HepG2 (cell line): ENCODE measurements at regions not wholly inside any gene's neighbourhood (a gene's known extent, or its start where the extent isn't known, plus 50 kb on each side); places are given as distances from the start of the nearest gene placed in this dataset.

Experiments used
- ATAC-seq: fragments of 200-7000 bp; cut with Tn5 transposase; 3 replicates; pipeline ENCODE4 v1.9.1; 2020; ENCODE audit warnings: mild to moderate bottlenecking, moderate library complexity
- BruUV-seq: library from RNA; stranded (reverse); fragments of 400-500 nt; replicated peaks from 2 replicates; lab custom pipeline; 2021; lab: Mats Ljungman, UMichigan
- CTCF ChIA-PET: fragments of 300-600 bp; formaldehyde crosslinking; extraction: SDS; loops from one replicate; lab custom pipeline; 2021; ENCODE audit warnings: low total read pairs, inconsistent platforms, low intra/inter-chr PET ratio; lab: Yijun Ruan, JAX
- POLR2A ChIA-PET: fragments of 350-600 bp; sonication (Branson Sonifier 250); formaldehyde crosslinking; loops from one replicate; lab custom pipeline; 2020; ENCODE audit warnings: antibody characterized with exemption, inconsistent platforms; lab: Yijun Ruan, JAX
- DNase-seq: peaks from one replicate; pipeline ENCODE4 v3.0.0-alpha.2; 2015; ENCODE audit warnings: low spot score
- FAIRE-seq: peaks from 3 replicates; lab custom pipeline; 2011; peaks lifted over from hg19 to GRCh38; lab: Jason Lieb, UNC
- H2AFZ ChIP-seq: one replicate; pipeline ENCODE4 v1.6.1; 2011; ENCODE audit warnings: low read length, inconsistent platforms
- H3K27ac ChIP-seq: fragments of 300-600 bp; 3 replicates; pipeline ENCODE4 v1.8.0; 2011; ENCODE audit warnings: mixed run types, mild to moderate bottlenecking, mixed read lengths, low read length, inconsistent platforms; ENCODE audit not compliant: insufficient read depth; ENCODE audit errors: extremely low read length
- H3K27me3 ChIP-seq, 2 experiments: fragments of 200-600 bp in 1 of 2; 2 replicates in 1 of 2; 3 replicates in 1 of 2; pipeline versions ENCODE4 v1.6.0 to v1.8.0; 2011; ENCODE audit warnings: low read length in 2 of 2, mild to moderate bottlenecking in 2 of 2, moderate library complexity in 2 of 2, inconsistent platforms in 1 of 2; ENCODE audit not compliant: insufficient read depth in 2 of 2, control insufficient read depth in 1 of 2
- H3K36me3 ChIP-seq, 2 experiments: fragments of 200-600 bp in 1 of 2; replicated peaks in 1 of 2; 2 replicates in 1 of 2; 3 replicates in 1 of 2; pipeline versions ENCODE4 v1.5.1 to v1.8.0; 2011; ENCODE audit warnings: low read length in 2 of 2, inconsistent platforms in 1 of 2; ENCODE audit not compliant: insufficient read depth in 2 of 2, control insufficient read depth in 1 of 2
- H3K4me1 ChIP-seq: 2 replicates; pipeline ENCODE4 v1.5.1; 2012; ENCODE audit warnings: low read length, inconsistent platforms; ENCODE audit not compliant: insufficient read depth
- H3K4me2 ChIP-seq: 2 replicates; pipeline ENCODE4 v1.6.0; 2011; ENCODE audit warnings: low read depth, low read length, inconsistent platforms
- H3K4me3 ChIP-seq, 3 experiments: fragments of 200-600 bp in 1 of 3; sonication (generic), shearing (Covaris generic) in 1 of 3; replicated peaks in 1 of 3; 2 replicates each; pipeline ENCODE4 v1.5.1; 2011 to 2016; ENCODE audit warnings: low read length in 3 of 3, inconsistent platforms in 2 of 3, low read depth in 2 of 3, mild to moderate bottlenecking in 2 of 3, control low read depth in 1 of 3, mixed read lengths in 1 of 3; ENCODE audit not compliant: insufficient read depth in 1 of 3
- H3K79me2 ChIP-seq: one replicate; pipeline ENCODE4 v1.6.1; 2011; ENCODE audit warnings: low read length, inconsistent platforms; ENCODE audit not compliant: insufficient read depth
- H3K9ac ChIP-seq: 2 replicates; pipeline ENCODE4 v1.6.0; 2011; ENCODE audit warnings: mild to moderate bottlenecking, low read depth, low read length, inconsistent platforms; ENCODE audit not compliant: insufficient read depth
- H3K9me3 ChIP-seq: 2 replicates; pipeline ENCODE4 v1.5.1; 2012; ENCODE audit warnings: mild to moderate bottlenecking, low read length
- H4K20me1 ChIP-seq: 2 replicates; pipeline ENCODE4 v1.6.0; 2011; ENCODE audit warnings: inconsistent platforms, mild to moderate bottlenecking, low read length, moderate library complexity; ENCODE audit not compliant: insufficient read depth
- MAFF ChIP-seq: IDR thresholded peaks from 2 replicates; pipeline ENCODE4 v1.6.1; 2011; ENCODE audit warnings: low read depth, low read length, improper control_type of control experiment
- MAFK ChIP-seq, 2 experiments: IDR thresholded peaks in 1 of 2; conservative IDR thresholded peaks in 1 of 2; 2 replicates each; pipeline ENCODE4 v1.6.1; 2011; ENCODE audit warnings: improper control_type of control experiment in 2 of 2, low read length in 2 of 2
- WGBS: methylation state at CpG from one replicate; pipeline ENCODE4 v1.1.6; 2017; ENCODE audit warnings: low lambda C conversion rate; 5-methylcytosine and 5-hydroxymethylcytosine counted together
- in situ Hi-C: cut with HindIII; loops from 2 replicates; pipeline ENCODE4 v1.10.0; 2017; ENCODE audit warnings: low pct_unique_long_range_greater_than_20kb; ENCODE audit not compliant: extremely low pct_ligation_motif_present
- intact Hi-C: fragments of 100-400 bp; cut with micrococcal nuclease; formaldehyde crosslinking; loops from one replicate; pipeline ENCODE4 v1.10.0; 2022; ENCODE audit not compliant: unreplicated experiment
- TF ChIP-seq, protein P1 (sequence below): sonication (generic); formaldehyde crosslinking; IDR thresholded peaks from 2 replicates; pipeline ENCODE4 v1.8.0; 2023; ENCODE audit warnings: mild to moderate bottlenecking, missing genetic modification reagents
- TF ChIP-seq, protein P2 (sequence below): sonication (generic); formaldehyde crosslinking; IDR thresholded peaks from one replicate; pipeline ENCODE4 v1.5.1; 2020; ENCODE audit warnings: mild to moderate bottlenecking, missing genetic modification reagents; ENCODE audit errors: not compliant biosample characterization

DNA sequence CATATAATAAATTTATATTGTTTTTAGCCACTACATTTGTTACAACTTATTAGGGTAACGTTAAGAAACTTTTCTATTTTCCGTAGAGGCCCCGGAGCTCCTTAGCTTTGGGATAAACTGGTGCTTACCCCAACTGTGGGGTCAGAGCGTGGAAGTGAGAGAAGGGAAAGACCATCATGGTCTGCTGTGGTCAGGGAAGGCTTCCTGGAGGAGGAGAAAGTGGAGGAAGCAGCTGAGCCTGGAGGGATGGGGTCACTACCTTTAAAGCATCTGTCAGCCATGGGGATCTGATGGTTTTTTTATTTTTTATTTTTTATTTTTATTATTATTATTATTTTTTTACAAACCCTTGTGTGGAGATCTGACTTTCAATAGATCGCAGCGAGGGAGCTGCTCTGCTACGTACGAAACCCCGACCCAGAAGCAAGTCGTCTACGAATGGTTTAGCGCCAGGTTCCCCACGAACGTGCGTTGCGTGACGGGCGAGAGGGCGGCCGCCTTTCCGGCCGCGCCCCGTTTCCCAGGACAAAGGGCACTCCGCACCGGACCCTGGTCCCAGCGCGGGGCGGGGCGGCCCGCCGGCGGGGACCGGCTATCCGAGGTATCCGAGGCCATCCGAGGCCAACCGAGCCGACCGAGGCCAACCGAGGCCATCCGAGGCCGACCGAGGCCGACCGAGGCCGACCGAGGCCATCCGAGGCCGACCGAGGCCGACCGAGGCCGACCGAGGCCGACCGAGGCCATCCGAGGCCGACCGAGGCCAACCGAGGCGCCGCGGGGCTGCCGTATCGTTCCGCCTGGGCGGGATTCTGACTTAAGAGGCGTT, 1101.2 kb upstream of the TMEM132C start (continued):
- TF ChIP-seq, protein P1, sequence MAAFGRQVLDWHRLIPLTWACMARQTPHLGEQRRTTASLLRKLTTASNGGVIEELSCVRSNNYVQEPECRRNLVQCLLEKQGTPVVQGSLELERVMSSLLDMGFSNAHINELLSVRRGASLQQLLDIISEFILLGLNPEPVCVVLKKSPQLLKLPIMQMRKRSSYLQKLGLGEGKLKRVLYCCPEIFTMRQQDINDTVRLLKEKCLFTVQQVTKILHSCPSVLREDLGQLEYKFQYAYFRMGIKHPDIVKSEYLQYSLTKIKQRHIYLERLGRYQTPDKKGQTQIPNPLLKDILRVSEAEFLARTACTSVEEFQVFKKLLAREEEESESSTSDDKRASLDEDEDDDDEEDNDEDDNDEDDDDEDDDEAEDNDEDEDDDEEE, result no peak

DNA sequence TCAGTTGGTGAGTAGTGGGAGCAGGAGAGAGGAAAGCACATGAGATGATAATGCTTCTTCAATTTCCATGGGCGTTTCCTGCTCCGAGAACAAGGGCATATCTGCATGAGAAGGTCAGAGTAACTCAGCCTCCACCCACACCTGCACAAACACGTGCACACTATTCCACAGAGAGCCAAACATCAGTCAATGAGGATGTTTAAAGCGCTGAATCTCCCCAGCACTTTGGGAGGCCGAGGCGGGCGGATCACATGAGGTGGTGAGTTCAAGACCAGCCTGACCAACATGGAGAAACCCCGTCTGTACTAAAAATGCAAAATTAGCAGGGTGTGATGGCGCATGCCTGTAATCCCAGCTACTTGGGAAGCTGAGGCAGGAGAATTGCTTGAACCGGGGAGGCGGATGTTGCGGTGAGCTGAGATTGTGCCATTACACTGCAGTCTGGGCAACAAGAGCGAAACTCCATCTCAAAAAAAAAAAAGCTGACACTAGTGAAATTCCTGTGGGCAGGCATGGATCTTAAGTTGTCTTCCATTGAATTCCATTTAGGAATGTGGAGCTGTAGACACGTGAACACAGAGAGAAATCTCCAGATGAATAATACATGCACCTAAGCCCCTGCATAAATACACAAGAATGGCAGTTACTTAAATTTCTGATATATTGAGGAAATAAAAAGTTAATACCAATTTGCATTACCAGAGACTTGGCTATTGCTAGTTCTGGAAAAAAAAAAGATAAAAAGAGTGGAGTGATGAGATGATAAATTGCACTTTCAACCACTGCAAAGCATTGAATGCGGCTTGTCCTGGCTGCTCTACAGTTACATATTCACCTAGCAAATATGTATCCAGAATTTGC, 1097.4 kb upstream of the TMEM132C start:
- Histone ChIP-seq H3K27me3 (no peaks in the 10 kb centered on the region), H2AFZ (no peak overlapping the region), H3K4me3 (no peak overlapping the region), H3K36me3 (no peaks in the 10 kb centered on the region), H3K4me1 (no peaks in the 10 kb centered on the region), H3K9ac (no peak overlapping the region), H3K79me2 (no peaks in the 10 kb centered on the region), H3K4me2 (no peak overlapping the region), H3K27ac (no peak overlapping the region), H4K20me1 (no peaks in the 10 kb centered on the region), H3K9me3 (peaks cover 31% of the 10 kb centered on the region)
- no peak for ATAC-seq
- ChIA-PET POLR2A (no interaction called here), CTCF (no interaction called here)
- no peak for DNase-seq
- FAIRE-seq, result no peak
- 31% methylated on average over 15 of the region's 15 CpGs for WGBS
- intact Hi-C loops (loop anchor here (10.0 kb wide), 1 partner anchor 65 kb away; no protein-coding TSS in a partner anchor), in situ Hi-C loops (no loop called here)
- BruUV-seq, result no TSS peak
- peak; percentile 14 to 71; a peak in 2 of 4 replicates for TF ChIP-seq MAFK (conservative IDR thresholded peaks at IDR 0.05 in 1 of 2, IDR thresholded peaks at IDR 0.05 in 1 of 2; ENCODE audit: low read length in 2 of 2)
- 0 out of 2 replicates have a peak, but pooled peaks have one; percentile 19 for TF ChIP-seq MAFF
- TF ChIP-seq, protein P2, sequence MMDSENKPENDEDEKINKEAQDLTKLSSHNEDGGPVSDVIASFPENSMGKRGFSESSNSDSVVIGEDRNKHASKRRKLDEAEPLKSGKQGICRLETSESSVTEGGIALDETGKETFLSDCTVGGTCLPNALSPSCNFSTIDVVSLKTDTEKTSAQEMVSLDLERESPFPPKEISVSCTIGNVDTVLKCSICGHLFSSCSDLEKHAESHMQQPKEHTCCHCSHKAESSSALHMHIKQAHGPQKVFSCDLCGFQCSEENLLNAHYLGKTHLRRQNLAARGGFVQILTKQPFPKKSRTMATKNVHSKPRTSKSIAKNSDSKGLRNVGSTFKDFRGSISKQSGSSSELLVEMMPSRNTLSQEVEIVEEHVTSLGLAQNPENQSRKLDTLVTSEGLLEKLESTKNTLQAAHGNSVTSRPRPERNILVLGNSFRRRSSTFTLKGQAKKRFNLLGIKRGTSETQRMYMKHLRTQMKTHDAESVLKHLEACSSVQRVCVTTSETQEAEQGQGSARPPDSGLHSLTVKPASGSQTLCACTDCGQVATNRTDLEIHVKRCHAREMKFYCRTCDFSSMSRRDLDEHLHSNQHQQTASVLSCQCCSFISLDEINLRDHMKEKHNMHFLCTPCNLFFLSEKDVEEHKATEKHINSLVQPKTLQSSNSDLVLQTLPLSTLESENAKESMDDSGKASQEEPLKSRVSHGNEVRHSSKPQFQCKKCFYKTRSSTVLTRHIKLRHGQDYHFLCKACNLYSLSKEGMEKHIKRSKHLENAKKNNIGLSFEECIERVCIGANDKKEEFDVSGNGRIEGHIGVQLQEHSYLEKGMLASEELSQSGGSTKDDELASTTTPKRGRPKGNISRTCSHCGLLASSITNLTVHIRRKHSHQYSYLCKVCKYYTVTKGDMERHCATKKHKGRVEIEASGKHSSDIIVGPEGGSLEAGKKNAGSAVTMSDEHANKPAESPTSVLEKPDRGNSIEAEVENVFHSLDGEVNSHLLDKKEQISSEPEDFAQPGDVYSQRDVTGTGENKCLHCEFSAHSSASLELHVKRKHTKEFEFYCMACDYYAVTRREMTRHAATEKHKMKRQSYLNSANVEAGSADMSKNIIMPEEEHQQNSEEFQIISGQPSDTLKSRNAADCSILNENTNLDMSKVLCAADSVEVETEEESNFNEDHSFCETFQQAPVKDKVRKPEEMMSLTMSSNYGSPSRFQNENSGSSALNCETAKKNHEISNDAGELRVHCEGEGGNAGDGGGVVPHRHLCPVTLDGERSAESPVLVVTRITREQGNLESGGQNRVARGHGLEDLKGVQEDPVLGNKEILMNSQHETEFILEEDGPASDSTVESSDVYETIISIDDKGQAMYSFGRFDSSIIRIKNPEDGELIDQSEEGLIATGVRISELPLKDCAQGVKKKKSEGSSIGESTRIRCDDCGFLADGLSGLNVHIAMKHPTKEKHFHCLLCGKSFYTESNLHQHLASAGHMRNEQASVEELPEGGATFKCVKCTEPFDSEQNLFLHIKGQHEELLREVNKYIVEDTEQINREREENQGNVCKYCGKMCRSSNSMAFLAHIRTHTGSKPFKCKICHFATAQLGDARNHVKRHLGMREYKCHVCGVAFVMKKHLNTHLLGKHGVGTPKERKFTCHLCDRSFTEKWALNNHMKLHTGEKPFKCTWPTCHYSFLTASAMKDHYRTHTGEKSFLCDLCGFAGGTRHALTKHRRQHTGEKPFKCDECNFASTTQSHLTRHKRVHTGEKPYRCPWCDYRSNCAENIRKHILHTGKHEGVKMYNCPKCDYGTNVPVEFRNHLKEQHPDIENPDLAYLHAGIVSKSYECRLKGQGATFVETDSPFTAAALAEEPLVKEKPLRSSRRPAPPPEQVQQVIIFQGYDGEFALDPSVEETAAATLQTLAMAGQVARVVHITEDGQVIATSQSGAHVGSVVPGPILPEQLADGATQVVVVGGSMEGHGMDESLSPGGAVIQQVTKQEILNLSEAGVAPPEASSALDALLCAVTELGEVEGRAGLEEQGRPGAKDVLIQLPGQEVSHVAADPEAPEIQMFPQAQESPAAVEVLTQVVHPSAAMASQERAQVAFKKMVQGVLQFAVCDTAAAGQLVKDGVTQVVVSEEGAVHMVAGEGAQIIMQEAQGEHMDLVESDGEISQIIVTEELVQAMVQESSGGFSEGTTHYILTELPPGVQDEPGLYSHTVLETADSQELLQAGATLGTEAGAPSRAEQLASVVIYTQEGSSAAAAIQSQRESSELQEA (CRISPR knock-in tag), result no peak
